ENCODE measurements at regions not wholly inside any gene's neighbourhood (a gene's known extent, or its start where the extent isn't known, plus 50 kb on each side); places are given as distances from the start of the nearest gene placed in this dataset.

DNA sequence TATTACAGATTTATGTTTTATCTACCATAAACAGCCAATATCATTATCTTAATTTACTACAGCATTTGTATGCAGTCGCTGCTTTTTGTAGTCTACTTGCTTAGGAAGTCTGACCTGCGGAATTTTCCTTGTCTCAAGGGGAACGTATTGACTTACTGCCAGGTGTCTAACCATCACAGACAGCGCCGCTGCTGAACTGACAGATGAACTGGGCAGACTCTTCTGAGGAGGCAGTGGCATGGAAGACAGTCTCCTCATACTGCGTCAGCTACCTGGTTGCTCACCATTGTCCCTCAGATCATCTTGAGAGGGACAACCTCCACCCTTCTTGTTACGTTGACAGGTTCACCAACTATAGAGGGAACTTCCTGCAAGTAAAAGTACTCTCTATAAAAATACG is 574.3 kb upstream of the ZNF462 start:
- no peaks in the 10 kb centered on the region for H3K36me3 Mint-ChIP-seq
- no peak overlapping the region for H3K27ac Mint-ChIP-seq
- ATAC-seq (no peak), DNase-seq (ENCODE audit: low spot score) (no peak)
- TF ChIP-seq GRHL2 (CRISPR knock-in tag; IDR thresholded peaks at IDR 0.05; ENCODE audit: insufficient replicate concordance, severe bottlenecking) (no peak), ZNF232 (CRISPR knock-in tag; IDR thresholded peaks at IDR 0.05) (no peak), ZBTB21 (CRISPR knock-in tag; IDR thresholded peaks at IDR 0.05; ENCODE audit: borderline replicate concordance) (no peak), ZNF263 (CRISPR knock-in tag; IDR thresholded peaks at IDR 0.05; ENCODE audit: low read depth) (no peak), ZNF512 (CRISPR knock-in tag; IDR thresholded peaks at IDR 0.05; ENCODE audit: borderline replicate concordance) (no peak), PREB (CRISPR knock-in tag; IDR thresholded peaks at IDR 0.05; ENCODE audit: borderline replicate concordance) (no peak), PRRX2 (CRISPR knock-in tag; IDR thresholded peaks at IDR 0.05) (no peak), ZNF317 (CRISPR knock-in tag; IDR thresholded peaks at IDR 0.05; ENCODE audit: borderline replicate concordance, low read depth) (no peak)
- no peak overlapping the region for H3K4me3 Mint-ChIP-seq
- POLR2A ChIA-PET: no interaction called here
- H3K27me3 Mint-ChIP-seq (ENCODE audit: low read depth): no peaks in the 10 kb centered on the region
- peaks cover 26% of the 10 kb centered on the region for H3K4me1 Mint-ChIP-seq
- CTCF ChIA-PET: no interaction called here
- 0 out of 2 replicates have a peak, but pooled peaks cover 3% of the 10 kb centered on the region for H3K9me3 Mint-ChIP-seq

- Mint-ChIP-seq H3K4me1 (peaks cover 21% of the 10 kb centered on the region), H3K36me3 (no peaks in the 10 kb centered on the region), H3K27me3 (ENCODE audit: low read depth) (no peaks in the 10 kb centered on the region), H3K9me3 (0 out of 2 replicates have a peak, but pooled peaks cover 3% of the 10 kb centered on the region), H3K27ac (no peak overlapping the region), H3K4me3 (no peak overlapping the region)
- ChIA-PET CTCF (no interaction called here), POLR2A (no interaction called here)
- no peak for ATAC-seq
- TF ChIP-seq, protein P1, sequence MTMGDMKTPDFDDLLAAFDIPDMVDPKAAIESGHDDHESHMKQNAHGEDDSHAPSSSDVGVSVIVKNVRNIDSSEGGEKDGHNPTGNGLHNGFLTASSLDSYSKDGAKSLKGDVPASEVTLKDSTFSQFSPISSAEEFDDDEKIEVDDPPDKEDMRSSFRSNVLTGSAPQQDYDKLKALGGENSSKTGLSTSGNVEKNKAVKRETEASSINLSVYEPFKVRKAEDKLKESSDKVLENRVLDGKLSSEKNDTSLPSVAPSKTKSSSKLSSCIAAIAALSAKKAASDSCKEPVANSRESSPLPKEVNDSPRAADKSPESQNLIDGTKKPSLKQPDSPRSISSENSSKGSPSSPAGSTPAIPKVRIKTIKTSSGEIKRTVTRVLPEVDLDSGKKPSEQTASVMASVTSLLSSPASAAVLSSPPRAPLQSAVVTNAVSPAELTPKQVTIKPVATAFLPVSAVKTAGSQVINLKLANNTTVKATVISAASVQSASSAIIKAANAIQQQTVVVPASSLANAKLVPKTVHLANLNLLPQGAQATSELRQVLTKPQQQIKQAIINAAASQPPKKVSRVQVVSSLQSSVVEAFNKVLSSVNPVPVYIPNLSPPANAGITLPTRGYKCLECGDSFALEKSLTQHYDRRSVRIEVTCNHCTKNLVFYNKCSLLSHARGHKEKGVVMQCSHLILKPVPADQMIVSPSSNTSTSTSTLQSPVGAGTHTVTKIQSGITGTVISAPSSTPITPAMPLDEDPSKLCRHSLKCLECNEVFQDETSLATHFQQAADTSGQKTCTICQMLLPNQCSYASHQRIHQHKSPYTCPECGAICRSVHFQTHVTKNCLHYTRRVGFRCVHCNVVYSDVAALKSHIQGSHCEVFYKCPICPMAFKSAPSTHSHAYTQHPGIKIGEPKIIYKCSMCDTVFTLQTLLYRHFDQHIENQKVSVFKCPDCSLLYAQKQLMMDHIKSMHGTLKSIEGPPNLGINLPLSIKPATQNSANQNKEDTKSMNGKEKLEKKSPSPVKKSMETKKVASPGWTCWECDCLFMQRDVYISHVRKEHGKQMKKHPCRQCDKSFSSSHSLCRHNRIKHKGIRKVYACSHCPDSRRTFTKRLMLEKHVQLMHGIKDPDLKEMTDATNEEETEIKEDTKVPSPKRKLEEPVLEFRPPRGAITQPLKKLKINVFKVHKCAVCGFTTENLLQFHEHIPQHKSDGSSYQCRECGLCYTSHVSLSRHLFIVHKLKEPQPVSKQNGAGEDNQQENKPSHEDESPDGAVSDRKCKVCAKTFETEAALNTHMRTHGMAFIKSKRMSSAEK (CRISPR knock-in tag; IDR thresholded peaks at IDR 0.05; ENCODE audit: borderline replicate concordance): no peak
- TF ChIP-seq USF1 (CRISPR knock-in tag; IDR thresholded peaks at IDR 0.05) (no peak), FOXP1 (CRISPR knock-in tag; IDR thresholded peaks at IDR 0.05; ENCODE audit: borderline replicate concordance) (no peak), ZNF512 (CRISPR knock-in tag; IDR thresholded peaks at IDR 0.05; ENCODE audit: borderline replicate concordance) (no peak), NR1H2 (CRISPR knock-in tag; IDR thresholded peaks at IDR 0.05) (no peak), GTF2I (CRISPR knock-in tag; conservative IDR thresholded peaks at IDR 0.05) (no peak), JAZF1 (CRISPR knock-in tag; IDR thresholded peaks at IDR 0.05) (no peak), ZNF219 (CRISPR knock-in tag; IDR thresholded peaks at IDR 0.05; ENCODE audit: borderline replicate concordance) (no peak), EMX1 (CRISPR knock-in tag; IDR thresholded peaks at IDR 0.05) (no peak), TEAD1 (CRISPR knock-in tag; IDR thresholded peaks at IDR 0.05) (no peak)
- TF ChIP-seq, protein P2, sequence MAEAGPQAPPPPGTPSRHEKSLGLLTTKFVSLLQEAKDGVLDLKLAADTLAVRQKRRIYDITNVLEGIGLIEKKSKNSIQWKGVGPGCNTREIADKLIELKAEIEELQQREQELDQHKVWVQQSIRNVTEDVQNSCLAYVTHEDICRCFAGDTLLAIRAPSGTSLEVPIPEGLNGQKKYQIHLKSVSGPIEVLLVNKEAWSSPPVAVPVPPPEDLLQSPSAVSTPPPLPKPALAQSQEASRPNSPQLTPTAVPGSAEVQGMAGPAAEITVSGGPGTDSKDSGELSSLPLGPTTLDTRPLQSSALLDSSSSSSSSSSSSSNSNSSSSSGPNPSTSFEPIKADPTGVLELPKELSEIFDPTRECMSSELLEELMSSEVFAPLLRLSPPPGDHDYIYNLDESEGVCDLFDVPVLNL (CRISPR knock-in tag; IDR thresholded peaks at IDR 0.05; ENCODE audit: borderline replicate concordance, low read depth): no peak
- TF ChIP-seq, protein P3, sequence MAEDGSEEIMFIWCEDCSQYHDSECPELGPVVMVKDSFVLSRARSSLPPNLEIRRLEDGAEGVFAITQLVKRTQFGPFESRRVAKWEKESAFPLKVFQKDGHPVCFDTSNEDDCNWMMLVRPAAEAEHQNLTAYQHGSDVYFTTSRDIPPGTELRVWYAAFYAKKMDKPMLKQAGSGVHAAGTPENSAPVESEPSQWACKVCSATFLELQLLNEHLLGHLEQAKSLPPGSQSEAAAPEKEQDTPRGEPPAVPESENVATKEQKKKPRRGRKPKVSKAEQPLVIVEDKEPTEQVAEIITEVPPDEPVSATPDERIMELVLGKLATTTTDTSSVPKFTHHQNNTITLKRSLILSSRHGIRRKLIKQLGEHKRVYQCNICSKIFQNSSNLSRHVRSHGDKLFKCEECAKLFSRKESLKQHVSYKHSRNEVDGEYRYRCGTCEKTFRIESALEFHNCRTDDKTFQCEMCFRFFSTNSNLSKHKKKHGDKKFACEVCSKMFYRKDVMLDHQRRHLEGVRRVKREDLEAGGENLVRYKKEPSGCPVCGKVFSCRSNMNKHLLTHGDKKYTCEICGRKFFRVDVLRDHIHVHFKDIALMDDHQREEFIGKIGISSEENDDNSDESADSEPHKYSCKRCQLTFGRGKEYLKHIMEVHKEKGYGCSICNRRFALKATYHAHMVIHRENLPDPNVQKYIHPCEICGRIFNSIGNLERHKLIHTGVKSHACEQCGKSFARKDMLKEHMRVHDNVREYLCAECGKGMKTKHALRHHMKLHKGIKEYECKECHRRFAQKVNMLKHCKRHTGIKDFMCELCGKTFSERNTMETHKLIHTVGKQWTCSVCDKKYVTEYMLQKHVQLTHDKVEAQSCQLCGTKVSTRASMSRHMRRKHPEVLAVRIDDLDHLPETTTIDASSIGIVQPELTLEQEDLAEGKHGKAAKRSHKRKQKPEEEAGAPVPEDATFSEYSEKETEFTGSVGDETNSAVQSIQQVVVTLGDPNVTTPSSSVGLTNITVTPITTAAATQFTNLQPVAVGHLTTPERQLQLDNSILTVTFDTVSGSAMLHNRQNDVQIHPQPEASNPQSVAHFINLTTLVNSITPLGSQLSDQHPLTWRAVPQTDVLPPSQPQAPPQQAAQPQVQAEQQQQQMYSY (CRISPR knock-in tag; IDR thresholded peaks at IDR 0.05): no peak
- no peak for DNase-seq (ENCODE audit: low spot score)
Observed at GRCh38 chr9:106291786-106292185, 571.2 kb upstream of the ZNF462 start.

Data from WTC11 (cell line).